SK-N-SH treated with all-trans-retinoic acid at 6 μM for 48 hours (cell line): ENCODE measurements at regions not wholly inside any gene's neighbourhood (a gene's known extent, or its start where the extent isn't known, plus 50 kb on each side); places are given as distances from the start of the nearest gene placed in this dataset.

ENCODE experiments used
- CREB5 ChIP-seq: fragments of 250-450 bp; sonication (Bioruptor Pico); IDR thresholded peaks from 2 replicates; pipeline ENCODE4 v1.5.1; 2020; ENCODE audit warnings: low read depth, mild to moderate bottlenecking, moderate library complexity
- PATZ1 ChIP-seq: fragments of 250-450 bp; sonication (Bioruptor Pico); IDR thresholded peaks from 2 replicates; pipeline ENCODE4 v1.8.0; 2020; ENCODE audit warnings: mild to moderate bottlenecking, moderate library complexity, borderline replicate concordance
- ZFP30 ChIP-seq: fragments of 450-650 bp; formaldehyde crosslinking; IDR thresholded peaks from 2 replicates; pipeline ENCODE4 v1.5.0; 2022; ENCODE audit warnings: mild to moderate bottlenecking, moderate library complexity

GRCh38 chr2:41710944-41711343, 336.9 kb upstream of the PKDCC start:
- no peak for TF ChIP-seq PATZ1 (CRISPR knock-in tag)
- TF ChIP-seq ZFP30, result no peak
- no peak for TF ChIP-seq CREB5
